Smooth muscle cell (in vitro differentiated cells): ENCODE measurements at regions not wholly inside any gene's neighbourhood (a gene's known extent, or its start where the extent isn't known, plus 50 kb on each side); places are given as distances from the start of the nearest gene placed in this dataset.

ENCODE experiments used
- DNase-seq: peaks from one replicate; lab custom pipeline; 2025; ENCODE audit not compliant: unreplicated experiment; lab: John Stamatoyannopoulos, UW
- H2AFZ ChIP-seq: fragments of 200-600 bp; sonication (generic); 2 replicates; pipeline ENCODE4 v1.6.0; 2016; ENCODE audit warnings: antibody characterized with exemption, low read depth, mild to moderate bottlenecking
- H3F3A ChIP-seq: fragments of 200-600 bp; sonication (generic); 2 replicates; pipeline ENCODE4 v1.6.0; 2017; ENCODE audit warnings: antibody characterized with exemption, low read depth
- H3K27ac ChIP-seq: fragments of 200-600 bp; sonication (generic); 2 replicates; pipeline ENCODE4 v1.5.1; 2016; ENCODE audit warnings: low read depth, mild to moderate bottlenecking
- H3K27me3 ChIP-seq: fragments of 200-600 bp; sonication (generic); 2 replicates; pipeline ENCODE4 v1.6.1; 2016; ENCODE audit warnings: low read depth, mild to moderate bottlenecking
- H3K36me3 ChIP-seq: fragments of 200-600 bp; sonication (generic); 2 replicates; pipeline ENCODE4 v1.5.1; 2016; ENCODE audit warnings: low read depth
- H3K4me1 ChIP-seq: fragments of 200-600 bp; sonication (generic); 2 replicates; pipeline ENCODE4 v1.5.1; 2016; ENCODE audit warnings: low read depth
- H3K4me2 ChIP-seq: fragments of 200-600 bp; sonication (generic); 2 replicates; pipeline ENCODE4 v1.6.0; 2016; ENCODE audit warnings: mild to moderate bottlenecking
- H3K4me3 ChIP-seq: fragments of 200-600 bp; sonication (generic); 2 replicates; pipeline ENCODE4 v1.5.1; 2016; ENCODE audit warnings: mild to moderate bottlenecking
- H3K79me2 ChIP-seq: fragments of 200-600 bp; sonication (generic); 2 replicates; pipeline ENCODE4 v1.6.0; 2016; ENCODE audit warnings: low read depth, mild to moderate bottlenecking
- H3K9ac ChIP-seq: fragments of 200-600 bp; sonication (generic); 2 replicates; pipeline ENCODE4 v1.6.0; 2016; ENCODE audit warnings: low read depth
- H3K9me3 ChIP-seq: fragments of 200-600 bp; sonication (generic); replicated peaks from 2 replicates; pipeline ENCODE4 v1.5.1; 2016; ENCODE audit warnings: low read depth
- H4K20me1 ChIP-seq: fragments of 200-600 bp; sonication (generic); 2 replicates; pipeline ENCODE4 v1.6.0; 2016; ENCODE audit warnings: low read depth
- CTCF ChIP-seq: fragments of 200-600 bp; sonication (generic); IDR thresholded peaks from 2 replicates; pipeline ENCODE4 v1.5.1; 2017; ENCODE audit warnings: borderline replicate concordance, mild to moderate bottlenecking, antibody characterized with exemption; ENCODE audit not compliant: insufficient read depth, poor library complexity, severe bottlenecking
- WGBS: methylation state at CpG from one replicate; pipeline ENCODE4 v1.1.7; 2016; ENCODE audit warnings: low lambda C conversion rate; 5-methylcytosine and 5-hydroxymethylcytosine counted together

GRCh38 chr6:165854061-165854862 lies 191.2 kb upstream of the PDE10A start:
- H3K9ac ChIP-seq: no peak overlapping the region
- no peak for TF ChIP-seq CTCF
- no peaks in the 10 kb centered on the region for H3K9me3 ChIP-seq
- H3F3A ChIP-seq: no peaks in the 10 kb centered on the region
- H2AFZ ChIP-seq: no peak overlapping the region
- H3K36me3 ChIP-seq: no peaks in the 10 kb centered on the region
- no peak overlapping the region for H3K4me3 ChIP-seq
- no peak for DNase-seq
- 25% methylated on average over 67 of the region's 67 CpGs for WGBS
- no peaks in the 10 kb centered on the region for H4K20me1 ChIP-seq
- peak overlapping the region; percentile 48 for H3K4me2 ChIP-seq
- no peaks in the 10 kb centered on the region for H3K4me1 ChIP-seq
- H3K79me2 ChIP-seq: no peaks in the 10 kb centered on the region
- no peak overlapping the region for H3K27ac ChIP-seq
- peaks cover 89% of the 10 kb centered on the region for H3K27me3 ChIP-seq

- Histone ChIP-seq H3F3A (no peaks in the 10 kb centered on the region), H3K4me1 (no peaks in the 10 kb centered on the region), H3K79me2 (no peaks in the 10 kb centered on the region), H3K36me3 (no peaks in the 10 kb centered on the region), H2AFZ (no peak overlapping the region), H3K27me3 (peaks cover 75% of the 10 kb centered on the region), H3K4me2 (no peak overlapping the region), H3K9me3 (no peaks in the 10 kb centered on the region), H3K9ac (no peak overlapping the region), H4K20me1 (no peaks in the 10 kb centered on the region), H3K27ac (no peak overlapping the region), H3K4me3 (no peak overlapping the region)
- 76% methylated on average over 10 of the region's 10 CpGs for WGBS
- no peak for TF ChIP-seq CTCF
- no peak for DNase-seq
Measured at GRCh38 chr6:165852676-165853075, 189.6 kb upstream of the PDE10A start.

GRCh38 chr6:165850434-165851019 lies 187.5 kb upstream of the PDE10A start:
- H3K9ac ChIP-seq: no peak overlapping the region
- WGBS: 14% methylated on average over 9 of the region's 9 CpGs
- DNase-seq: peak; percentile 11
- peak; percentile 99 for TF ChIP-seq CTCF
- peaks cover 54% of the 10 kb centered on the region for H3K27me3 ChIP-seq
- peak overlapping the region; percentile 9 for H2AFZ ChIP-seq
- H3K4me3 ChIP-seq: no peak overlapping the region
- no peaks in the 10 kb centered on the region for H3K79me2 ChIP-seq
- peak overlapping the region; percentile 38 for H3K4me2 ChIP-seq
- H3K27ac ChIP-seq: no peak overlapping the region
- H3K9me3 ChIP-seq: no peaks in the 10 kb centered on the region
- H3K36me3 ChIP-seq: no peaks in the 10 kb centered on the region
- no peaks in the 10 kb centered on the region for H4K20me1 ChIP-seq
- no peaks in the 10 kb centered on the region for H3F3A ChIP-seq
- H3K4me1 ChIP-seq: no peaks in the 10 kb centered on the region
